C4-2B (cell line): ENCODE measurements at regions not wholly inside any gene's neighbourhood (a gene's known extent, or its start where the extent isn't known, plus 50 kb on each side); places are given as distances from the start of the nearest gene placed in this dataset.

Experiments
- CTCF ChIP-seq: fragments of 450-650 bp; conservative IDR thresholded peaks from 2 replicates; pipeline ENCODE4 v1.5.1; 2017; ENCODE audit warnings: mild to moderate bottlenecking
- ZFX ChIP-seq: fragments of 450-650 bp; IDR thresholded peaks from 2 replicates; pipeline ENCODE4 v1.6.1; 2017

GRCh38 chr5:26569929-26570258 lies 468.5 kb downstream of the CDH9 start:
- TF ChIP-seq CTCF, result no peak
- no peak for TF ChIP-seq ZFX
